ENCODE measurements at regions not wholly inside any gene's neighbourhood (a gene's known extent, or its start where the extent isn't known, plus 50 kb on each side); places are given as distances from the start of the nearest gene placed in this dataset.

DNA sequence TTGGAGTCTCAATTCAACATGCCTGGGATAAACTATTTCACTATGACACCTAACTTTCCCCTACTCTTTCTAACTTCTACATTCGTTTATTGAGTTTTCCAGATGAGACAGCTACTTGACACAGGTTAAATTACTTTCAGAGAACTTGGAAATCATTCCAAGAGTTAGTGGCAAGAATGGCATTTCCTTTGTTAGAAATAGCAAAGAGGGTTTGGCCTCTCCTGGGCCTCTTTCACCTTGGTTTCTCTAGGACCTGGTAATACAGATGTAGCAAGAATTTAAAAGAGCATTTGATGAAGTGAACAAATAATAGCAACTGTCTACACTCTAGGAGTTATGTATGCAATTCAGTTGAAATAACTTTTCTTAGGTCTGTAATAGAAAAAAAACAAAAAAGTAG lies 748.9 kb downstream of the MECOM start:
- H4K20me1 ChIP-seq (ENCODE audit: insufficient read depth) = no peaks in the 10 kb centered on the region
- H3K4me3 ChIP-seq (ENCODE audit: low read depth in 2 of 2, low read length in 1 of 2) = no peak overlapping the region
- H3K4me2 ChIP-seq = no peak overlapping the region
- no peaks in the 10 kb centered on the region for H3K79me2 ChIP-seq (ENCODE audit: insufficient read depth)
- no peak overlapping the region for H2AFZ ChIP-seq (ENCODE audit: low read depth)
- no peaks in the 10 kb centered on the region for H3K36me3 ChIP-seq (replicated peaks in 1 of 2; ENCODE audit: control insufficient read depth in 1 of 2, insufficient read depth in 2 of 2, low read length in 1 of 2)
- TF ChIP-seq NRF1 (IDR thresholded peaks at IDR 0.05; ENCODE audit: low read depth, low read length) (no peak), ELF1 (IDR thresholded peaks at IDR 0.05) (no peak), RAD21 (IDR thresholded peaks at IDR 0.05; ENCODE audit: low read length) (no peak)
- H3K9me2 ChIP-seq = no peaks in the 10 kb centered on the region
- ChIA-PET CTCF (interaction anchor here (1.0 to 1.3 kb wide), 3 partner anchors 10 to 33 kb away, joined by 3 to 4 read pairs (median 4); no protein-coding TSS in a partner anchor), POLR2A (no interaction called here)
- no peaks in the 10 kb centered on the region for H3K27me3 ChIP-seq (ENCODE audit: insufficient read depth)
- no peaks in the 10 kb centered on the region for H3K4me1 ChIP-seq (ENCODE audit: control insufficient read depth in 1 of 2, insufficient read depth in 2 of 2, low read depth in 1 of 2, low read length in 1 of 2)
- WGBS (ENCODE audit: low lambda C conversion rate) = 9% methylated on average over 1 of the region's 1 CpG
- H3K9ac ChIP-seq = no peak overlapping the region
- no peak overlapping the region for H3K27ac ChIP-seq (ENCODE audit: low read depth in 2 of 2, low read length in 1 of 2)
- no peak for DNase-seq
- no peaks in the 10 kb centered on the region for H3F3A ChIP-seq (replicated peaks; ENCODE audit: insufficient read depth)
- no peaks in the 10 kb centered on the region for H3K9me3 ChIP-seq

DNA sequence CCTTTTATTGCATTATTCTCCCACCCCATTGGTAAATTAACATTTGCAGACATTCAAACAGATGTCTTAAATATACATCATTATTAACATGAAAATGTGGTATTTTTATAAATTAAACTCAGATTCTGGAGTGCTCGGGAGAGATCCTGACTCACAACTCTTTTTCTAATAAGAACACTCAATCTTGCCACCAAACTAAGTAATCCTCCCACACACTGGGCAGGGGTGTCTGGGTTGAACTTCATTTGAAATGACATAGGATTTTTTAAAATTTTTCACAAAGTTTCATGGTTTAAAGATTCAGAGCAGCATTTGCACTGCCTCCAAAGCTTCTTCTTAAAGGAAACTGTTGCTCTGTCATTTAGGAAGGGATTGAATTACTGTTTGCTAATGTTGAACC lies 754.3 kb downstream of the MECOM start:
- no peak overlapping the region for H3K4me3 ChIP-seq (ENCODE audit: low read depth in 2 of 2, low read length in 1 of 2)
- no peaks in the 10 kb centered on the region for H3K4me1 ChIP-seq (ENCODE audit: control insufficient read depth in 1 of 2, insufficient read depth in 2 of 2, low read depth in 1 of 2, low read length in 1 of 2)
- ChIA-PET POLR2A (no interaction called here), CTCF (interaction anchor here (1.2 kb wide), 1 partner anchor 44 kb away, joined by 3 read pairs; no protein-coding TSS in a partner anchor)
- no peak for DNase-seq
- H4K20me1 ChIP-seq (ENCODE audit: insufficient read depth) = no peaks in the 10 kb centered on the region
- no peaks in the 10 kb centered on the region for H3K36me3 ChIP-seq (replicated peaks in 1 of 2; ENCODE audit: control insufficient read depth in 1 of 2, insufficient read depth in 2 of 2, low read length in 1 of 2)
- H3K9ac ChIP-seq = no peak overlapping the region
- H3K9me2 ChIP-seq = no peaks in the 10 kb centered on the region
- TF ChIP-seq EZH2phosphoT487 (IDR thresholded peaks at IDR 0.05; ENCODE audit: borderline replicate concordance, low read depth) (no peak), SIN3A (IDR thresholded peaks at IDR 0.05; ENCODE audit: borderline replicate concordance, low read depth, low read length) (no peak), MXI1 (IDR thresholded peaks at IDR 0.05; ENCODE audit: low read depth, low read length) (no peak), NRF1 (IDR thresholded peaks at IDR 0.05; ENCODE audit: low read depth, low read length) (no peak), JUND (IDR thresholded peaks at IDR 0.05) (no peak), GATA2 (CRISPR knock-in tag; IDR thresholded peaks at IDR 0.05) (no peak), FOXM1 (IDR thresholded peaks at IDR 0.05; ENCODE audit: low read depth) (no peak), EP300 (IDR thresholded peaks at IDR 0.05; ENCODE audit: borderline replicate concordance in 1 of 2, low read depth in 1 of 2, low read length in 1 of 2) (no peak), RCOR1 (IDR thresholded peaks at IDR 0.05; ENCODE audit: low read length) (no peak)
- TF ChIP-seq, protein P1, sequence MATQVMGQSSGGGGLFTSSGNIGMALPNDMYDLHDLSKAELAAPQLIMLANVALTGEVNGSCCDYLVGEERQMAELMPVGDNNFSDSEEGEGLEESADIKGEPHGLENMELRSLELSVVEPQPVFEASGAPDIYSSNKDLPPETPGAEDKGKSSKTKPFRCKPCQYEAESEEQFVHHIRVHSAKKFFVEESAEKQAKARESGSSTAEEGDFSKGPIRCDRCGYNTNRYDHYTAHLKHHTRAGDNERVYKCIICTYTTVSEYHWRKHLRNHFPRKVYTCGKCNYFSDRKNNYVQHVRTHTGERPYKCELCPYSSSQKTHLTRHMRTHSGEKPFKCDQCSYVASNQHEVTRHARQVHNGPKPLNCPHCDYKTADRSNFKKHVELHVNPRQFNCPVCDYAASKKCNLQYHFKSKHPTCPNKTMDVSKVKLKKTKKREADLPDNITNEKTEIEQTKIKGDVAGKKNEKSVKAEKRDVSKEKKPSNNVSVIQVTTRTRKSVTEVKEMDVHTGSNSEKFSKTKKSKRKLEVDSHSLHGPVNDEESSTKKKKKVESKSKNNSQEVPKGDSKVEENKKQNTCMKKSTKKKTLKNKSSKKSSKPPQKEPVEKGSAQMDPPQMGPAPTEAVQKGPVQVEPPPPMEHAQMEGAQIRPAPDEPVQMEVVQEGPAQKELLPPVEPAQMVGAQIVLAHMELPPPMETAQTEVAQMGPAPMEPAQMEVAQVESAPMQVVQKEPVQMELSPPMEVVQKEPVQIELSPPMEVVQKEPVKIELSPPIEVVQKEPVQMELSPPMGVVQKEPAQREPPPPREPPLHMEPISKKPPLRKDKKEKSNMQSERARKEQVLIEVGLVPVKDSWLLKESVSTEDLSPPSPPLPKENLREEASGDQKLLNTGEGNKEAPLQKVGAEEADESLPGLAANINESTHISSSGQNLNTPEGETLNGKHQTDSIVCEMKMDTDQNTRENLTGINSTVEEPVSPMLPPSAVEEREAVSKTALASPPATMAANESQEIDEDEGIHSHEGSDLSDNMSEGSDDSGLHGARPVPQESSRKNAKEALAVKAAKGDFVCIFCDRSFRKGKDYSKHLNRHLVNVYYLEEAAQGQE (IDR thresholded peaks at IDR 0.05; ENCODE audit: low read depth, low read length) = no peak
- TF ChIP-seq, protein P2, sequence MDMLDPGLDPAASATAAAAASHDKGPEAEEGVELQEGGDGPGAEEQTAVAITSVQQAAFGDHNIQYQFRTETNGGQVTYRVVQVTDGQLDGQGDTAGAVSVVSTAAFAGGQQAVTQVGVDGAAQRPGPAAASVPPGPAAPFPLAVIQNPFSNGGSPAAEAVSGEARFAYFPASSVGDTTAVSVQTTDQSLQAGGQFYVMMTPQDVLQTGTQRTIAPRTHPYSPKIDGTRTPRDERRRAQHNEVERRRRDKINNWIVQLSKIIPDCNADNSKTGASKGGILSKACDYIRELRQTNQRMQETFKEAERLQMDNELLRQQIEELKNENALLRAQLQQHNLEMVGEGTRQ (IDR thresholded peaks at IDR 0.05; ENCODE audit: borderline replicate concordance, low read depth, low read length) = no peak
- TF ChIP-seq, protein P3, sequence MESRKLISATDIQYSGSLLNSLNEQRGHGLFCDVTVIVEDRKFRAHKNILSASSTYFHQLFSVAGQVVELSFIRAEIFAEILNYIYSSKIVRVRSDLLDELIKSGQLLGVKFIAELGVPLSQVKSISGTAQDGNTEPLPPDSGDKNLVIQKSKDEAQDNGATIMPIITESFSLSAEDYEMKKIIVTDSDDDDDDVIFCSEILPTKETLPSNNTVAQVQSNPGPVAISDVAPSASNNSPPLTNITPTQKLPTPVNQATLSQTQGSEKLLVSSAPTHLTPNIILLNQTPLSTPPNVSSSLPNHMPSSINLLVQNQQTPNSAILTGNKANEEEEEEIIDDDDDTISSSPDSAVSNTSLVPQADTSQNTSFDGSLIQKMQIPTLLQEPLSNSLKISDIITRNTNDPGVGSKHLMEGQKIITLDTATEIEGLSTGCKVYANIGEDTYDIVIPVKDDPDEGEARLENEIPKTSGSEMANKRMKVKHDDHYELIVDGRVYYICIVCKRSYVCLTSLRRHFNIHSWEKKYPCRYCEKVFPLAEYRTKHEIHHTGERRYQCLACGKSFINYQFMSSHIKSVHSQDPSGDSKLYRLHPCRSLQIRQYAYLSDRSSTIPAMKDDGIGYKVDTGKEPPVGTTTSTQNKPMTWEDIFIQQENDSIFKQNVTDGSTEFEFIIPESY (IDR thresholded peaks at IDR 0.05; ENCODE audit: borderline replicate concordance, low read depth) = no peak
- TF ChIP-seq, protein P4, sequence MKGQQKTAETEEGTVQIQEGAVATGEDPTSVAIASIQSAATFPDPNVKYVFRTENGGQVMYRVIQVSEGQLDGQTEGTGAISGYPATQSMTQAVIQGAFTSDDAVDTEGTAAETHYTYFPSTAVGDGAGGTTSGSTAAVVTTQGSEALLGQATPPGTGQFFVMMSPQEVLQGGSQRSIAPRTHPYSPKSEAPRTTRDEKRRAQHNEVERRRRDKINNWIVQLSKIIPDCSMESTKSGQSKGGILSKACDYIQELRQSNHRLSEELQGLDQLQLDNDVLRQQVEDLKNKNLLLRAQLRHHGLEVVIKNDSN (IDR thresholded peaks at IDR 0.05; ENCODE audit: borderline replicate concordance, low read depth) = no peak
- TF ChIP-seq, protein P5, sequence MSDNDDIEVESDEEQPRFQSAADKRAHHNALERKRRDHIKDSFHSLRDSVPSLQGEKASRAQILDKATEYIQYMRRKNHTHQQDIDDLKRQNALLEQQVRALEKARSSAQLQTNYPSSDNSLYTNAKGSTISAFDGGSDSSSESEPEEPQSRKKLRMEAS (IDR thresholded peaks at IDR 0.05; ENCODE audit: low read depth) = no peak
- no peak overlapping the region for H2AFZ ChIP-seq (ENCODE audit: low read depth)
- H3K9me3 ChIP-seq = no peaks in the 10 kb centered on the region
- 30% methylated on average over 1 of the region's 1 CpG for WGBS (ENCODE audit: low lambda C conversion rate)
- H3K79me2 ChIP-seq (ENCODE audit: insufficient read depth) = no peaks in the 10 kb centered on the region
- H3K4me2 ChIP-seq = no peak overlapping the region
- H3K27me3 ChIP-seq (ENCODE audit: insufficient read depth) = no peaks in the 10 kb centered on the region
- H3K27ac ChIP-seq (ENCODE audit: low read depth in 2 of 2, low read length in 1 of 2) = no peak overlapping the region
- H3F3A ChIP-seq (replicated peaks; ENCODE audit: insufficient read depth) = no peaks in the 10 kb centered on the region

All from SK-N-SH (cell line).